Keratinocyte (primary cell): ENCODE measurements at regions not wholly inside any gene's neighbourhood (a gene's known extent, or its start where the extent isn't known, plus 50 kb on each side); places are given as distances from the start of the nearest gene placed in this dataset.

Experiments used
- DNase-seq: peaks from one replicate; pipeline ENCODE4 v3.0.0-alpha.2; 2011; ENCODE audit warnings: low read depth, missing footprints, low spot score
- FAIRE-seq: peaks from 2 replicates; lab custom pipeline; 2011; peaks lifted over from hg19 to GRCh38; lab: Jason Lieb, UNC
- H2AFZ ChIP-seq: 2 replicates; pipeline ENCODE4 v1.6.0; 2012; ENCODE audit warnings: low read length, control low read depth, inconsistent platforms; ENCODE audit not compliant: control insufficient read depth
- H3K27ac ChIP-seq: 2 replicates; pipeline ENCODE4 v1.5.1; 2011; ENCODE audit warnings: low read length; ENCODE audit not compliant: control insufficient read depth, insufficient read depth
- H3K27me3 ChIP-seq: 3 replicates; pipeline ENCODE4 v1.6.0; 2011; ENCODE audit warnings: low read length; ENCODE audit not compliant: control insufficient read depth, insufficient read depth; ENCODE audit errors: extremely low read depth
- H3K36me3 ChIP-seq, 2 experiments: 2 replicates in 1 of 2; 3 replicates in 1 of 2; pipeline ENCODE4 v1.5.1; 2011; ENCODE audit warnings: low read length in 2 of 2, mild to moderate bottlenecking in 1 of 2; ENCODE audit not compliant: control insufficient read depth in 2 of 2, insufficient read depth in 2 of 2; ENCODE audit errors: extremely low read depth in 1 of 2
- H3K4me1 ChIP-seq: 3 replicates; pipeline ENCODE4 v1.5.1; 2011; ENCODE audit warnings: low read length; ENCODE audit not compliant: control insufficient read depth, insufficient read depth; ENCODE audit errors: extremely low read depth
- H3K4me2 ChIP-seq: 3 replicates; pipeline ENCODE4 v1.6.0; 2011; ENCODE audit warnings: low read depth, low read length; ENCODE audit not compliant: control insufficient read depth, insufficient read depth; ENCODE audit errors: extremely low read depth
- H3K4me3 ChIP-seq, 3 experiments: fragments of 200-600 bp in 1 of 3; sonication (generic) in 1 of 3; 2 replicates in 2 of 3; 3 replicates in 1 of 3; pipeline ENCODE4 v1.5.1; 2011 to 2016; ENCODE audit warnings: low read length in 3 of 3, mild to moderate bottlenecking in 3 of 3, control low read depth in 2 of 3, inconsistent platforms in 1 of 3, low read depth in 1 of 3, mixed read lengths in 1 of 3, mixed run types in 1 of 3, moderate library complexity in 1 of 3; ENCODE audit not compliant: control insufficient read depth in 2 of 3, insufficient read depth in 2 of 3; ENCODE audit errors: extremely low read depth in 1 of 3
- H3K79me2 ChIP-seq: 2 replicates; pipeline ENCODE4 v1.6.0; 2012; ENCODE audit warnings: low read length; ENCODE audit not compliant: control insufficient read depth, insufficient read depth
- H3K9ac ChIP-seq: 3 replicates; pipeline ENCODE4 v1.6.0; 2011; ENCODE audit warnings: low read length; ENCODE audit not compliant: control insufficient read depth, insufficient read depth; ENCODE audit errors: extremely low read depth
- H3K9me1 ChIP-seq: 3 replicates; pipeline ENCODE4 v1.6.0; 2011; ENCODE audit warnings: low read length; ENCODE audit not compliant: control insufficient read depth, insufficient read depth; ENCODE audit errors: extremely low read depth
- H3K9me3 ChIP-seq: 2 replicates; pipeline ENCODE4 v1.5.1; 2012; ENCODE audit warnings: low read depth, low read length; ENCODE audit not compliant: control insufficient read depth
- H4K20me1 ChIP-seq: 3 replicates; pipeline ENCODE4 v1.6.0; 2011; ENCODE audit warnings: low read length; ENCODE audit not compliant: control insufficient read depth, insufficient read depth; ENCODE audit errors: extremely low read depth
- EZH2 ChIP-seq: IDR thresholded peaks from one replicate; pipeline ENCODE4 v1.6.1; 2012; ENCODE audit warnings: inconsistent platforms, mild to moderate bottlenecking, low read length, moderate library complexity
- dilution Hi-C: fragments of 300-500 bp; cut with MboI; formaldehyde crosslinking; loops from one replicate; pipeline ENCODE4 v1.7.0; 2020; ENCODE audit warnings: low sequenced_read_pairs; ENCODE audit not compliant: extremely low pct_ligation_motif_present
- TF ChIP-seq, protein P1 (sequence below), 3 experiments: IDR thresholded peaks in 1 of 3; conservative IDR thresholded peaks in 1 of 3; optimal IDR thresholded peaks in 1 of 3; 2 replicates in 2 of 3; 3 replicates in 1 of 3; pipeline versions ENCODE3 to v1.5.1; 2011; ENCODE audit warnings: low read length in 3 of 3, mild to moderate bottlenecking in 3 of 3, moderate library complexity in 2 of 3, control low read depth in 1 of 3, inconsistent platforms in 1 of 3; ENCODE audit not compliant: insufficient read depth in 2 of 3; ENCODE audit errors: extremely low read depth in 1 of 3

DNA sequence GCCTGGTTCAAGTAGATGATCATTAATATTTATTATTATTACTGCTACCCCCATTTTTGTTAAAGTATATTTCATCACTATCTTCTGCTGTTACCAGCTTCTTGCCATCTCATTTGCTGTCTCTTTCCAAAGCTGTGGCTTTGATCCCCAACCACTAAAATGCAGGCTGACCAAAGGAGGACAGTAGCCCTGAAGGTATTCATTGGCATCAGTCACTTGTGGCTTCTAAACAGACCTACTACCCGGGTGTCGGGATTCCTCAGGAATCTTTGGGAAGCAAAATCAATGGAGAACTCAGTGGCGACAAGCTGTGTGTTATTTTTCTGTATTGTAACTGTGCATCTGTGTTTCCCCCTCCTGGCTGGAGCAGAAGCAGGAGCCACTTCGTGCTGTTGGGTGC is 379.2 kb upstream of the ERCC4 start:
- FAIRE-seq (no peak), DNase-seq (no peak)
- Histone ChIP-seq H3K9ac (no peak overlapping the region), H3K79me2 (no peaks in the 10 kb centered on the region), H3K4me1 (no peaks in the 10 kb centered on the region), H3K9me3 (no peaks in the 10 kb centered on the region), H3K9me1 (no peaks in the 10 kb centered on the region), H3K4me3 (no peak overlapping the region), H3K4me2 (no peak overlapping the region), H3K36me3 (no peaks in the 10 kb centered on the region), H4K20me1 (no peaks in the 10 kb centered on the region), H3K27me3 (no peaks in the 10 kb centered on the region), H2AFZ (no peak overlapping the region), H3K27ac (no peak overlapping the region)
- TF ChIP-seq, protein P1, sequence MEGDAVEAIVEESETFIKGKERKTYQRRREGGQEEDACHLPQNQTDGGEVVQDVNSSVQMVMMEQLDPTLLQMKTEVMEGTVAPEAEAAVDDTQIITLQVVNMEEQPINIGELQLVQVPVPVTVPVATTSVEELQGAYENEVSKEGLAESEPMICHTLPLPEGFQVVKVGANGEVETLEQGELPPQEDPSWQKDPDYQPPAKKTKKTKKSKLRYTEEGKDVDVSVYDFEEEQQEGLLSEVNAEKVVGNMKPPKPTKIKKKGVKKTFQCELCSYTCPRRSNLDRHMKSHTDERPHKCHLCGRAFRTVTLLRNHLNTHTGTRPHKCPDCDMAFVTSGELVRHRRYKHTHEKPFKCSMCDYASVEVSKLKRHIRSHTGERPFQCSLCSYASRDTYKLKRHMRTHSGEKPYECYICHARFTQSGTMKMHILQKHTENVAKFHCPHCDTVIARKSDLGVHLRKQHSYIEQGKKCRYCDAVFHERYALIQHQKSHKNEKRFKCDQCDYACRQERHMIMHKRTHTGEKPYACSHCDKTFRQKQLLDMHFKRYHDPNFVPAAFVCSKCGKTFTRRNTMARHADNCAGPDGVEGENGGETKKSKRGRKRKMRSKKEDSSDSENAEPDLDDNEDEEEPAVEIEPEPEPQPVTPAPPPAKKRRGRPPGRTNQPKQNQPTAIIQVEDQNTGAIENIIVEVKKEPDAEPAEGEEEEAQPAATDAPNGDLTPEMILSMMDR (optimal IDR thresholded peaks at IDR 0.05 in 1 of 3, IDR thresholded peaks at IDR 0.05 in 1 of 3, conservative IDR thresholded peaks at IDR 0.05 in 1 of 3; ENCODE audit: extremely low read depth in 1 of 3, insufficient read depth in 2 of 3, low read length in 3 of 3), result no peak
- no peak for TF ChIP-seq EZH2
- dilution Hi-C loops, result no loop called here

DNA sequence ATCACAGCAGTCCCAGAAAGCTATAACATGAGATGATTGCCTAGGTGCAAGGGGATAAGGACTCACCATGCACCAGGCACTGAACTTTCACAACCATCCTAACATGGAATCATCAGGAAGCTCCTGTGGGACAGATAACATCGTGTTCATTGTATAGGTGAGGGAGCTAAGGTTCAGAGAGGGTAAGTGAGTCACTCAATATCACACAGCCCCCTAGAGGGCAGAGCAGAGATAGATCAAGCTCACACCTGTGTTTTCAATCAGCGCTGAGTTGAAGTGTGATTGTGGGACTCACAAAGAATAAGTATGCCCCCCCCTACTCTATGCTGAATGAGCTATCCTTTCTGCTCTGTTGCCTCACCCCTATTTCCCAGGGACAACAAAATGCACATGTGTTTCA is 377.7 kb upstream of the ERCC4 start:
- dilution Hi-C loops, result no loop called here
- no peak overlapping the region for H3K9ac ChIP-seq
- FAIRE-seq, result no peak

More for the DNA sequence above, 377.7 kb upstream of the ERCC4 start:
- no peaks in the 10 kb centered on the region for H3K79me2 ChIP-seq
- no peak overlapping the region for H3K4me3 ChIP-seq
- no peaks in the 10 kb centered on the region for H3K36me3 ChIP-seq
- no peaks in the 10 kb centered on the region for H3K9me1 ChIP-seq
- H4K20me1 ChIP-seq, result no peaks in the 10 kb centered on the region
- no peak overlapping the region for H3K4me2 ChIP-seq
- no peaks in the 10 kb centered on the region for H3K9me3 ChIP-seq
- no peaks in the 10 kb centered on the region for H3K27me3 ChIP-seq
- H3K27ac ChIP-seq, result no peak overlapping the region
- DNase-seq, result no peak
- TF ChIP-seq, protein P1 (optimal IDR thresholded peaks at IDR 0.05 in 1 of 3, IDR thresholded peaks at IDR 0.05 in 1 of 3, conservative IDR thresholded peaks at IDR 0.05 in 1 of 3; ENCODE audit: extremely low read depth in 1 of 3, insufficient read depth in 2 of 3, low read length in 3 of 3), result no peak
- no peak for TF ChIP-seq EZH2
- H3K4me1 ChIP-seq, result no peaks in the 10 kb centered on the region
- H2AFZ ChIP-seq, result no peak overlapping the region
